HEK293 (cell line): ENCODE measurements at regions not wholly inside any gene's neighbourhood (a gene's known extent, or its start where the extent isn't known, plus 50 kb on each side); places are given as distances from the start of the nearest gene placed in this dataset.

ENCODE experiments used
- CTCF ChIA-PET: fragments of 350-600 bp; formaldehyde crosslinking; extraction: SDS; loops from one replicate; lab custom pipeline; 2021; ENCODE audit warnings: antibody characterized with exemption; lab: Yijun Ruan, JAX
- POLR2A ChIA-PET: fragments of 300-600 bp; formaldehyde crosslinking; extraction: SDS; loops from one replicate; lab custom pipeline; 2020; ENCODE audit warnings: antibody characterized with exemption, inconsistent platforms; lab: Yijun Ruan, JAX
- H3K27ac ChIP-seq: fragments of 200-500 bp; sonication (Bioruptor generic); 2 replicates; pipeline ENCODE4 v1.5.1; 2014; ENCODE audit warnings: low read depth, low read length, control low read depth, inconsistent platforms; ENCODE audit errors: extremely low read depth
- H3K36me3 ChIP-seq, 2 experiments: fragments of 200-500 bp in 1 of 2; sonication (Bioruptor generic) in 1 of 2; 1 replicate in 1 of 2; 2 replicates in 1 of 2; pipeline ENCODE4 v1.5.1; 2014 to 2017; ENCODE audit warnings: inconsistent platforms in 2 of 2, low read length in 2 of 2; ENCODE audit not compliant: control insufficient read depth in 2 of 2, insufficient read depth in 1 of 2
- H3K4me1 ChIP-seq: fragments of 200-500 bp; sonication (Bioruptor generic); 2 replicates; pipeline ENCODE4 v1.5.1; 2014; ENCODE audit warnings: mild to moderate bottlenecking, low read length, inconsistent platforms; ENCODE audit not compliant: control insufficient read depth, insufficient read depth
- H3K4me3 ChIP-seq: 2 replicates; pipeline ENCODE4 v1.5.1; 2011; ENCODE audit warnings: low read depth, mild to moderate bottlenecking, control low read depth, low read length, moderate library complexity
- H3K9me3 ChIP-seq: fragments of 200-500 bp; sonication (Bioruptor generic); 2 replicates; pipeline ENCODE4 v1.5.1; 2014; ENCODE audit warnings: low read depth, low read length, inconsistent platforms; ENCODE audit not compliant: control insufficient read depth, insufficient read depth
- GFI1B ChIP-seq: fragments of 450-650 bp; formaldehyde crosslinking; IDR thresholded peaks from 2 replicates; pipeline ENCODE4 v1.5.1; 2016; ENCODE audit warnings: missing biosample characterization, missing genetic modification characterization
- HOXA7 ChIP-seq: sonication (generic); formaldehyde crosslinking; IDR thresholded peaks from 2 replicates; pipeline ENCODE4 v1.8.1; 2022; ENCODE audit warnings: missing genetic modification reagents, borderline replicate concordance
- INSM2 ChIP-seq: fragments of 450-650 bp; formaldehyde crosslinking; IDR thresholded peaks from 2 replicates; pipeline ENCODE4 v1.5.1; 2016; ENCODE audit warnings: missing biosample characterization, missing genetic modification characterization
- KLF16 ChIP-seq: fragments of 450-650 bp; formaldehyde crosslinking; IDR thresholded peaks from 2 replicates; pipeline ENCODE4 v1.5.1; 2017; ENCODE audit warnings: missing biosample characterization, missing genetic modification characterization
- OVOL3 ChIP-seq: fragments of 450-650 bp; formaldehyde crosslinking; IDR thresholded peaks from 2 replicates; pipeline ENCODE4 v1.5.1; 2016; ENCODE audit warnings: missing biosample characterization, missing genetic modification characterization
- PRDM1 ChIP-seq: fragments of 450-650 bp; formaldehyde crosslinking; IDR thresholded peaks from 2 replicates; pipeline ENCODE4; 2016; ENCODE audit warnings: missing biosample characterization, missing genetic modification characterization
- SALL2 ChIP-seq: fragments of 450-650 bp; formaldehyde crosslinking; IDR thresholded peaks from 2 replicates; pipeline ENCODE4 v1.5.0; 2017; ENCODE audit warnings: missing biosample characterization, mild to moderate bottlenecking, missing genetic modification characterization, borderline replicate concordance
- ZBTB11 ChIP-seq: fragments of 450-650 bp; formaldehyde crosslinking; conservative IDR thresholded peaks from 2 replicates; pipeline ENCODE4 v1.5.1; 2016; ENCODE audit warnings: low read depth, missing biosample characterization, missing genetic modification characterization
- ZBTB6 ChIP-seq: fragments of 450-650 bp; formaldehyde crosslinking; IDR thresholded peaks from 2 replicates; pipeline ENCODE4 v1.5.1; 2017; ENCODE audit warnings: missing biosample characterization, missing genetic modification characterization
- ZFP37 ChIP-seq: fragments of 450-650 bp; formaldehyde crosslinking; IDR thresholded peaks from 2 replicates; pipeline ENCODE4 v1.5.1; 2016; ENCODE audit warnings: missing biosample characterization, missing genetic modification characterization
- ZNF146 ChIP-seq: fragments of 450-650 bp; formaldehyde crosslinking; IDR thresholded peaks from 2 replicates; pipeline ENCODE4 v1.5.1; 2016; ENCODE audit warnings: missing biosample characterization, missing genetic modification characterization
- ZNF202 ChIP-seq: fragments of 450-650 bp; formaldehyde crosslinking; IDR thresholded peaks from 2 replicates; pipeline ENCODE4 v1.5.1; 2016; ENCODE audit warnings: missing biosample characterization, missing genetic modification characterization, borderline replicate concordance
- ZNF324 ChIP-seq: fragments of 450-650 bp; formaldehyde crosslinking; IDR thresholded peaks from 2 replicates; pipeline ENCODE4 v1.5.1; 2016; ENCODE audit warnings: missing biosample characterization, missing genetic modification characterization
- ZNF362 ChIP-seq: fragments of 450-650 bp; formaldehyde crosslinking; IDR thresholded peaks from 2 replicates; pipeline ENCODE4 v1.5.1; 2016; ENCODE audit warnings: missing biosample characterization, missing genetic modification characterization
- ZNF37A ChIP-seq: fragments of 450-650 bp; IDR thresholded peaks from 2 replicates; pipeline ENCODE4 v1.5.1; 2018; ENCODE audit warnings: missing biosample characterization, missing genetic modification characterization
- ZNF398 ChIP-seq: fragments of 450-650 bp; formaldehyde crosslinking; IDR thresholded peaks from 2 replicates; pipeline ENCODE4 v1.5.1; 2017; ENCODE audit warnings: missing biosample characterization, missing genetic modification characterization
- ZNF514 ChIP-seq: fragments of 450-650 bp; formaldehyde crosslinking; IDR thresholded peaks from 2 replicates; pipeline ENCODE4 v1.5.1; 2016; ENCODE audit warnings: missing biosample characterization, missing genetic modification characterization
- ZNF549 ChIP-seq: fragments of 450-650 bp; IDR thresholded peaks from 2 replicates; pipeline ENCODE4 v1.5.1; 2018; ENCODE audit warnings: missing biosample characterization, missing genetic modification characterization, mild to moderate bottlenecking, inconsistent platforms, moderate library complexity
- ZNF558 ChIP-seq: fragments of 450-650 bp; formaldehyde crosslinking; IDR thresholded peaks from 2 replicates; pipeline ENCODE4 v1.5.1; 2016; ENCODE audit warnings: missing biosample characterization, missing genetic modification characterization
- ZNF596 ChIP-seq: fragments of 450-650 bp; IDR thresholded peaks from 2 replicates; pipeline ENCODE4 v1.5.0; 2018; ENCODE audit warnings: missing biosample characterization, mild to moderate bottlenecking, missing genetic modification characterization, moderate library complexity
- ZNF623 ChIP-seq: fragments of 450-650 bp; formaldehyde crosslinking; IDR thresholded peaks from 2 replicates; pipeline ENCODE4 v1.5.1; 2016; ENCODE audit warnings: missing biosample characterization, missing genetic modification characterization
- ZNF660 ChIP-seq: fragments of 450-650 bp; IDR thresholded peaks from 2 replicates; pipeline ENCODE4 v1.5.1; 2018; ENCODE audit warnings: missing biosample characterization, mild to moderate bottlenecking, missing genetic modification characterization
- ZNF791 ChIP-seq: fragments of 450-650 bp; formaldehyde crosslinking; IDR thresholded peaks from 2 replicates; pipeline ENCODE4 v1.5.1; 2016; ENCODE audit warnings: missing biosample characterization, missing genetic modification characterization

- CTCF ChIA-PET, result no interaction called here
- no peaks in the 10 kb centered on the region for H3K9me3 ChIP-seq
- POLR2A ChIA-PET, result no interaction called here
- H3K4me3 ChIP-seq, result no peak overlapping the region
- no peaks in the 10 kb centered on the region for H3K4me1 ChIP-seq
- TF ChIP-seq INSM2 (tag by site-specific recombination) (no peak), ZNF596 (tag by site-specific recombination) (no peak), ZNF623 (no peak), ZNF558 (tag by site-specific recombination) (no peak), PRDM1 (no peak), ZNF791 (tag by site-specific recombination) (no peak), OVOL3 (tag by site-specific recombination) (no peak), ZFP37 (tag by site-specific recombination) (no peak), ZNF362 (tag by site-specific recombination) (no peak), ZNF202 (tag by site-specific recombination) (no peak), ZBTB11 (tag by site-specific recombination) (no peak), ZBTB6 (tag by site-specific recombination) (no peak), ZNF324 (tag by site-specific recombination) (no peak), ZNF514 (no peak), ZNF146 (tag by site-specific recombination) (no peak), HOXA7 (no peak), ZNF37A (tag by site-specific recombination) (no peak), ZNF660 (tag by site-specific recombination) (no peak), KLF16 (tag by site-specific recombination) (no peak)
- no peaks in the 10 kb centered on the region for H3K36me3 ChIP-seq
- no peak overlapping the region for H3K27ac ChIP-seq
Measured at GRCh38 chr13:97082461-97083207, 88.4 kb upstream of the OXGR1 start.

- TF ChIP-seq ZNF398 (tag by site-specific recombination) (no peak), PRDM1 (no peak), ZNF549 (tag by site-specific recombination) (no peak), SALL2 (tag by site-specific recombination) (no peak), GFI1B (tag by site-specific recombination) (no peak)
- TF ChIP-seq, all 188 proteins: peak for 0
- Histone ChIP-seq H3K4me1 (no peaks in the 10 kb centered on the region), H3K36me3 (no peaks in the 10 kb centered on the region), H3K27ac (no peak overlapping the region), H3K4me3 (no peak overlapping the region), H3K9me3 (no peaks in the 10 kb centered on the region)
- POLR2A ChIA-PET, result no interaction called here
- CTCF ChIA-PET, result no interaction called here
Measured at GRCh38 chr13:97091196-97091595, 96.9 kb upstream of the OXGR1 start.
